ENCODE measurements at regions not wholly inside any gene's neighbourhood (a gene's known extent, or its start where the extent isn't known, plus 50 kb on each side); places are given as distances from the start of the nearest gene placed in this dataset.

- DNase-seq (ENCODE audit: low read depth) = no peak
- no peak overlapping the region for H3K4me3 ChIP-seq (ENCODE audit: control insufficient read depth, low read depth, low read length)
- TF ChIP-seq, protein P1, sequence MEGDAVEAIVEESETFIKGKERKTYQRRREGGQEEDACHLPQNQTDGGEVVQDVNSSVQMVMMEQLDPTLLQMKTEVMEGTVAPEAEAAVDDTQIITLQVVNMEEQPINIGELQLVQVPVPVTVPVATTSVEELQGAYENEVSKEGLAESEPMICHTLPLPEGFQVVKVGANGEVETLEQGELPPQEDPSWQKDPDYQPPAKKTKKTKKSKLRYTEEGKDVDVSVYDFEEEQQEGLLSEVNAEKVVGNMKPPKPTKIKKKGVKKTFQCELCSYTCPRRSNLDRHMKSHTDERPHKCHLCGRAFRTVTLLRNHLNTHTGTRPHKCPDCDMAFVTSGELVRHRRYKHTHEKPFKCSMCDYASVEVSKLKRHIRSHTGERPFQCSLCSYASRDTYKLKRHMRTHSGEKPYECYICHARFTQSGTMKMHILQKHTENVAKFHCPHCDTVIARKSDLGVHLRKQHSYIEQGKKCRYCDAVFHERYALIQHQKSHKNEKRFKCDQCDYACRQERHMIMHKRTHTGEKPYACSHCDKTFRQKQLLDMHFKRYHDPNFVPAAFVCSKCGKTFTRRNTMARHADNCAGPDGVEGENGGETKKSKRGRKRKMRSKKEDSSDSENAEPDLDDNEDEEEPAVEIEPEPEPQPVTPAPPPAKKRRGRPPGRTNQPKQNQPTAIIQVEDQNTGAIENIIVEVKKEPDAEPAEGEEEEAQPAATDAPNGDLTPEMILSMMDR (IDR thresholded peaks at IDR 0.05; ENCODE audit: control insufficient read depth, insufficient read depth, low read depth, low read length, missing control alignments) = no peak
Measured at GRCh38 chr2:41909584-41909983, 138.2 kb upstream of the PKDCC start.

DNA sequence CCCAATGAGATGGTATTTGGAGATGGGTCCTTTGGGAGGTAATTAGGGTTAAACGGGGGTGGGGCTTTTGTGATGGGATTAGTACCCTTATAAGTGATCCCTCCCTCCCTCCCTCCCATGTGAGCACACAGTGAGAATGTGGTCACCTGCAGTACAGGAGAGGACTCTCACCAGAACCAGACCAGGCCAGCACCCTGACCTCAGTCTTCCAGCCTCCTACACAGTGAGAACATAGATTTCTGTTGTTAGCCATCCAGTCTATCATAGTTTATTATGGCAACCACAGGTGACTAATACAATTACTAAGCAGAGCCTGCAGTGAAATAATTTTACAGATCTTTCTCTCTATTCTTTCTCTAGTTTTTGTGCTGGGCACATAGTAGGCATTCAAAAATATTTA, 137.7 kb upstream of the PKDCC start:
- no peak for DNase-seq (ENCODE audit: low read depth)
- H3K4me3 ChIP-seq (ENCODE audit: control insufficient read depth, low read depth, low read length) = no peak overlapping the region
- TF ChIP-seq, protein P1 (IDR thresholded peaks at IDR 0.05; ENCODE audit: control insufficient read depth, insufficient read depth, low read depth, low read length, missing control alignments) = no peak

- no peak overlapping the region for H3K4me3 ChIP-seq (ENCODE audit: control insufficient read depth, low read depth, low read length)
- TF ChIP-seq, protein P1 (IDR thresholded peaks at IDR 0.05; ENCODE audit: control insufficient read depth, insufficient read depth, low read depth, low read length, missing control alignments) = no peak
- DNase-seq (ENCODE audit: low read depth) = no peak
Measured at GRCh38 chr2:41911033-41911432, 136.8 kb upstream of the PKDCC start.

DNA sequence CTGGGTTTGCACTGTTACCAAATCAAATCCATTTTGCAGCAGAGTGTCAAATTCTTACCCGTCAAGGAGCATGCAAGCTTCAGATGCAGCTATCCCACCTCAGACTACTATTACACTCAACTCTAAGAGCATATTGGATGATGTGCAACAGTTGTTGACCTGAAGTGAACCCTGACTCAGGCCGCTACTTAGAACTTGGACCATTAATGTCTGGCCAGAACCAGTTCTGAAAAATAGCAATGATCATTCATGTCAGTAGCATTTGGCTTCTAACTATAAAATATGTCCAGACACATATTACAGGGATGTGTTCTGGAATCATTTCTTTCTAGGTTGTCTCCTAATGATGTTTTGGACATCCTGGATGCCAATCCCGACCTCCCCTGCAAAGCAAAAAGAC, 135.5 kb upstream of the PKDCC start:
- TF ChIP-seq, protein P1 (IDR thresholded peaks at IDR 0.05; ENCODE audit: control insufficient read depth, insufficient read depth, low read depth, low read length, missing control alignments) = no peak
- H3K4me3 ChIP-seq (ENCODE audit: control insufficient read depth, low read depth, low read length) = no peak overlapping the region
- no peak for DNase-seq (ENCODE audit: low read depth)

- TF ChIP-seq, protein P1 (IDR thresholded peaks at IDR 0.05; ENCODE audit: control insufficient read depth, insufficient read depth, low read depth, low read length, missing control alignments) = no peak
- no peak for DNase-seq (ENCODE audit: low read depth)
Measured at GRCh38 chr2:41912776-41913175, 135.0 kb upstream of the PKDCC start.

GRCh38 chr2:41913311-41913710, 134.5 kb upstream of the PKDCC start:
- TF ChIP-seq, protein P1 (IDR thresholded peaks at IDR 0.05; ENCODE audit: control insufficient read depth, insufficient read depth, low read depth, low read length, missing control alignments) = no peak
- no peak for DNase-seq (ENCODE audit: low read depth)

More at GRCh38 chr2:41912776-41913175, 135.0 kb upstream of the PKDCC start:
- no peak overlapping the region for H3K4me3 ChIP-seq (ENCODE audit: control insufficient read depth, low read depth, low read length)

More at GRCh38 chr2:41913311-41913710, 134.5 kb upstream of the PKDCC start:
- no peak overlapping the region for H3K4me3 ChIP-seq (ENCODE audit: control insufficient read depth, low read depth, low read length)
